ENCODE measurements at regions not wholly inside any gene's neighbourhood (a gene's known extent, or its start where the extent isn't known, plus 50 kb on each side); places are given as distances from the start of the nearest gene placed in this dataset.

DNA sequence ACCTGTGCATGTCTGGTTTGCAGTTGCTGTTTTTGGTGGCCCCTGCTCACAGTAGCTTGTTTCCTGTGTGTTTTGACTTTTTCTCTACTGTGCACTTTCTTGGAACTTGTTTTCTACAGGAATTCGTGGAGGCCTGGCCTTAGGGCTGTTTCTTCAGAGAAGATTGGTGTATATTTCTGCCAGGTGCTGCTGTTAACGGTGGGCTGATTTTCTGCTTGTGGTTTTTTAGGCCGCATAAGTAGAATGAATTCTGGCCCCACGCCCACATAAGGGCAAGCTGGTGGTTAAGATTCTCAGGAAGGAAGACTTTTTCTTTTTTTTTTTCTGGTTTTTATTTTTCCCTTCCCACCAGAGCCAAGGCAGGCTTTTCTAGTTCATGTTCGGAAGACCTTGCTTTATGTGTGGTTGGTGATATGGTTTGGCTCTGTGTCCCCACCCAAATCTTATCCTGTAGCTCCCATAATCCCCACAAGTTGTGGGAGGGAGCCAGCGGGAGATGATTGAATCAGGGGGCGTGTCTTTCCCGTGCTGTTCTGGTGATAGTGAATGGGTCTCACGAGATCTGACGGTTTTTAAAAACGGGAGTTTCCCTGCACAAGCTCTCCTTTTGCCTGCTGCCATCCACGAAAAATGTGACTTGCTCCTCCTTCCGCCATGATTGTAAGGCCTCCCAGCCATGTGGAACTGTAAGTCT is 71.5 kb upstream of the DISP3 start:
- TF ChIP-seq, protein P1, sequence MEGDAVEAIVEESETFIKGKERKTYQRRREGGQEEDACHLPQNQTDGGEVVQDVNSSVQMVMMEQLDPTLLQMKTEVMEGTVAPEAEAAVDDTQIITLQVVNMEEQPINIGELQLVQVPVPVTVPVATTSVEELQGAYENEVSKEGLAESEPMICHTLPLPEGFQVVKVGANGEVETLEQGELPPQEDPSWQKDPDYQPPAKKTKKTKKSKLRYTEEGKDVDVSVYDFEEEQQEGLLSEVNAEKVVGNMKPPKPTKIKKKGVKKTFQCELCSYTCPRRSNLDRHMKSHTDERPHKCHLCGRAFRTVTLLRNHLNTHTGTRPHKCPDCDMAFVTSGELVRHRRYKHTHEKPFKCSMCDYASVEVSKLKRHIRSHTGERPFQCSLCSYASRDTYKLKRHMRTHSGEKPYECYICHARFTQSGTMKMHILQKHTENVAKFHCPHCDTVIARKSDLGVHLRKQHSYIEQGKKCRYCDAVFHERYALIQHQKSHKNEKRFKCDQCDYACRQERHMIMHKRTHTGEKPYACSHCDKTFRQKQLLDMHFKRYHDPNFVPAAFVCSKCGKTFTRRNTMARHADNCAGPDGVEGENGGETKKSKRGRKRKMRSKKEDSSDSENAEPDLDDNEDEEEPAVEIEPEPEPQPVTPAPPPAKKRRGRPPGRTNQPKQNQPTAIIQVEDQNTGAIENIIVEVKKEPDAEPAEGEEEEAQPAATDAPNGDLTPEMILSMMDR (conservative IDR thresholded peaks at IDR 0.05; ENCODE audit: low read length) = no peak
- TF ChIP-seq EZH2phosphoT487 (IDR thresholded peaks at IDR 0.05; ENCODE audit: borderline replicate concordance, low read depth, low read length) = no peak

Data from OCI-LY7 (cell line).